ENCODE measurements at regions not wholly inside any gene's neighbourhood (a gene's known extent, or its start where the extent isn't known, plus 50 kb on each side); places are given as distances from the start of the nearest gene placed in this dataset.

DNA sequence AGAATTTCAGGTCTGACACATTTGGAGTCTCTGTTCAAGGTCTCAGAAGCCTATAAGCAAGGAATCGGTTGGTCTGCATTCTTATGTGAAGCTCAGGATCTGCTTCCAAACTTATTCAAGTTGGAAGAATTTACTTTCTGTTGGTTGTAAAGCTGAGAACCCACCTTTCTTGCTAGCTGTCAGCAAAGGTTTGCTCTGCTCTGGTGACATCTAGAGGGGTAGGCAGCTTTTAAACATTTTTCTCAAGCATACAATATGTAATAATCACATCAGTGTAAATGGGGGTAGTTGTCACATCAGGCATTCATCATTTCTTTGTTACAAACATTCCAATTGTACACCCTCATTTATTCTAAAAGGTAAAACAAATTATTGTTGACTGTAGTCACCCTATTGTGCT, 935.2 kb downstream of the TRAM1L1 start:
- Histone ChIP-seq H3K27me3 (ENCODE audit: insufficient read depth, low read length) (no peaks in the 10 kb centered on the region), H2AFZ (ENCODE audit: low read length) (no peak overlapping the region), H3K14ac (ENCODE audit: insufficient read depth, low read length) (no peak overlapping the region), H3T11ph (ENCODE audit: low read length) (no peak overlapping the region), H3K4me1 (ENCODE audit: insufficient read depth, low read length) (no peaks in the 10 kb centered on the region), H3K56ac (ENCODE audit: insufficient read length, low read depth, low read length) (no peak overlapping the region), H4K20me1 (ENCODE audit: control insufficient read depth, insufficient read depth, insufficient read length) (no peaks in the 10 kb centered on the region), H3K9me3 (ENCODE audit: control insufficient read depth, low read depth, low read length) (no peaks in the 10 kb centered on the region), H3K9ac (ENCODE audit: extremely low read depth, insufficient read length, low read length) (no peak overlapping the region), H2AK5ac (ENCODE audit: insufficient read length, low read length) (no peak overlapping the region), H2BK120ac (ENCODE audit: low read depth, low read length, poor library complexity, severe bottlenecking) (no peak overlapping the region), H4K5ac (ENCODE audit: insufficient read length, low read depth, low read length) (no peak overlapping the region), H2BK15ac (ENCODE audit: low read depth, low read length) (no peak overlapping the region), H2BK12ac (ENCODE audit: insufficient read length, low read depth, low read length) (no peak overlapping the region), H4K91ac (ENCODE audit: insufficient read length, low read depth, low read length) (no peak overlapping the region), H3K79me2 (ENCODE audit: insufficient read depth, low read length) (no peaks in the 10 kb centered on the region), H3K23me2 (ENCODE audit: insufficient read length, low read depth, low read length, poor library complexity, severe bottlenecking) (no peaks in the 10 kb centered on the region), H4K8ac (replicated peaks; ENCODE audit: insufficient read length, low read depth, low read length) (no peak overlapping the region), H3K4me2 (ENCODE audit: insufficient read depth, insufficient read length, low read length) (no peak overlapping the region), H2BK5ac (ENCODE audit: insufficient read length, low read length) (no peak overlapping the region), H3K79me1 (ENCODE audit: insufficient read depth, low read depth, low read length, poor library complexity, severe bottlenecking) (no peaks in the 10 kb centered on the region), H3K23ac (ENCODE audit: insufficient read length, low read depth, low read length) (no peak overlapping the region), H3K27ac (ENCODE audit: insufficient read length, low read depth, low read length) (no peak overlapping the region), H3K18ac (ENCODE audit: insufficient read length, low read depth, low read length) (no peak overlapping the region), H2BK20ac (ENCODE audit: low read depth, low read length, poor library complexity, severe bottlenecking) (no peak overlapping the region), H3K4ac (ENCODE audit: low read depth, low read length) (no peak overlapping the region)
- Mint-ChIP-seq H3K9me3 (peaks cover 0 to 3% of the 10 kb centered on the region in 2 experiments; a peak in 1 of 5 replicates), H3K27me3 (ENCODE audit: low read depth) (no peaks in the 10 kb centered on the region), H3K36me3 (ENCODE audit: insufficient read depth in 1 of 3, low read depth in 3 of 3) (peaks cover 0 to 7% (median 4%) of the 10 kb centered on the region in 3 experiments; a peak in 5 of 7 replicates), H3K4me3 (no peak overlapping the region), H3K27ac (no peak overlapping the region), H3K4me1 (peaks cover 23 to 24% of the 10 kb centered on the region in 2 experiments)
- WGBS (ENCODE audit: extremely low coverage, insufficient read length, low lambda C conversion rate) = no CpG with 5 or more reads among the region's 1 CpG
- no peak for DNase-seq
- TF ChIP-seq, protein P1, sequence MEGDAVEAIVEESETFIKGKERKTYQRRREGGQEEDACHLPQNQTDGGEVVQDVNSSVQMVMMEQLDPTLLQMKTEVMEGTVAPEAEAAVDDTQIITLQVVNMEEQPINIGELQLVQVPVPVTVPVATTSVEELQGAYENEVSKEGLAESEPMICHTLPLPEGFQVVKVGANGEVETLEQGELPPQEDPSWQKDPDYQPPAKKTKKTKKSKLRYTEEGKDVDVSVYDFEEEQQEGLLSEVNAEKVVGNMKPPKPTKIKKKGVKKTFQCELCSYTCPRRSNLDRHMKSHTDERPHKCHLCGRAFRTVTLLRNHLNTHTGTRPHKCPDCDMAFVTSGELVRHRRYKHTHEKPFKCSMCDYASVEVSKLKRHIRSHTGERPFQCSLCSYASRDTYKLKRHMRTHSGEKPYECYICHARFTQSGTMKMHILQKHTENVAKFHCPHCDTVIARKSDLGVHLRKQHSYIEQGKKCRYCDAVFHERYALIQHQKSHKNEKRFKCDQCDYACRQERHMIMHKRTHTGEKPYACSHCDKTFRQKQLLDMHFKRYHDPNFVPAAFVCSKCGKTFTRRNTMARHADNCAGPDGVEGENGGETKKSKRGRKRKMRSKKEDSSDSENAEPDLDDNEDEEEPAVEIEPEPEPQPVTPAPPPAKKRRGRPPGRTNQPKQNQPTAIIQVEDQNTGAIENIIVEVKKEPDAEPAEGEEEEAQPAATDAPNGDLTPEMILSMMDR (conservative IDR thresholded peaks at IDR 0.05) = peak; percentile 20; the same call in 1 of the 3 replicates
